ENCODE measurements at regions not wholly inside any gene's neighbourhood (a gene's known extent, or its start where the extent isn't known, plus 50 kb on each side); places are given as distances from the start of the nearest gene placed in this dataset.
"Not testable (repeated sequence)": the region's sequence is repeated elsewhere in the genome, so short reads cannot be mapped to it uniquely, and the experiment has no call there.

DNA sequence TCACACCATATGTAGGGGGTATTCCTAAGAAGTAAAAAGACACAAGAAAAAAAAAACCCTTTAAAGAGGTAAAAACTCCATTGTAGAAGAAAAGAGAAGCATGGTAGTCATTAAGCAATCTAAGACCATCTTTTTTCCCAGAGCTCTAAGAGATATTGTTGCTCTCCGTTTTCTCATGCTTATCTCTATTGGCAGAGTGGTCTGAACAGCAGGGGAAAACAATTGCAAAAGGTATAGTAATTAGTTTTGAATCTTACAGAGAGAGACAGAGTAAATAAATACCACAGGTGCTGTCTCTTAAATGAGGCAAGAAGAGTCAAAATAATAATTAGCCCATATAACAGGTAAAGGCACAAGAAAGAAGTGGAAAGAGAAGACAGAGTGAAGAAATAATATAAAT lies 821.4 kb upstream of the CA10 start:
- DNase-seq (ENCODE audit: low read depth): no peak
- no peak overlapping the region for H3K4me3 ChIP-seq (ENCODE audit: low read length)
- TF ChIP-seq, protein P1, sequence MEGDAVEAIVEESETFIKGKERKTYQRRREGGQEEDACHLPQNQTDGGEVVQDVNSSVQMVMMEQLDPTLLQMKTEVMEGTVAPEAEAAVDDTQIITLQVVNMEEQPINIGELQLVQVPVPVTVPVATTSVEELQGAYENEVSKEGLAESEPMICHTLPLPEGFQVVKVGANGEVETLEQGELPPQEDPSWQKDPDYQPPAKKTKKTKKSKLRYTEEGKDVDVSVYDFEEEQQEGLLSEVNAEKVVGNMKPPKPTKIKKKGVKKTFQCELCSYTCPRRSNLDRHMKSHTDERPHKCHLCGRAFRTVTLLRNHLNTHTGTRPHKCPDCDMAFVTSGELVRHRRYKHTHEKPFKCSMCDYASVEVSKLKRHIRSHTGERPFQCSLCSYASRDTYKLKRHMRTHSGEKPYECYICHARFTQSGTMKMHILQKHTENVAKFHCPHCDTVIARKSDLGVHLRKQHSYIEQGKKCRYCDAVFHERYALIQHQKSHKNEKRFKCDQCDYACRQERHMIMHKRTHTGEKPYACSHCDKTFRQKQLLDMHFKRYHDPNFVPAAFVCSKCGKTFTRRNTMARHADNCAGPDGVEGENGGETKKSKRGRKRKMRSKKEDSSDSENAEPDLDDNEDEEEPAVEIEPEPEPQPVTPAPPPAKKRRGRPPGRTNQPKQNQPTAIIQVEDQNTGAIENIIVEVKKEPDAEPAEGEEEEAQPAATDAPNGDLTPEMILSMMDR (conservative IDR thresholded peaks at IDR 0.05; ENCODE audit: low read length): no peak

DNA sequence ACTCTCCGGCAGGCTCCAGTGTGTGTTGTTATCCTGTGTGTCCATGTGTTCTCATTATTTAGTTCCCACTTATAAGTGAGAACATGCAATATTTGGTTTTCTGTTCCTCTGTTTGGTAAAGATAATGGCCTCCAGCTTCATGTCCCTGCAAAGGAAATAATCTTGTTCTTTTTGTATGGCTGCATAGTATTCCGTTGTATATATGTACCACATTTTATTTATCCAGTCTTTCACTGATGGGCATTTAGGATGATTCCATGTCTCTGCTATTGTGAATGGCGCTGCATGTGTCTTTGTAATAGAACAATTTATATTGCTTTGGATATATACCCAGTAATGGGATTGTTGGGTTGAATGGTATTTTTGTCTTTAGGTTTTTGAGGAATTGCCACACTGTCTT lies 807.3 kb upstream of the CA10 start:
- no peak overlapping the region for H3K4me3 ChIP-seq (ENCODE audit: low read length)
- TF ChIP-seq, protein P1 (conservative IDR thresholded peaks at IDR 0.05; ENCODE audit: low read length): no peak
- no peak for DNase-seq (ENCODE audit: low read depth)

DNA sequence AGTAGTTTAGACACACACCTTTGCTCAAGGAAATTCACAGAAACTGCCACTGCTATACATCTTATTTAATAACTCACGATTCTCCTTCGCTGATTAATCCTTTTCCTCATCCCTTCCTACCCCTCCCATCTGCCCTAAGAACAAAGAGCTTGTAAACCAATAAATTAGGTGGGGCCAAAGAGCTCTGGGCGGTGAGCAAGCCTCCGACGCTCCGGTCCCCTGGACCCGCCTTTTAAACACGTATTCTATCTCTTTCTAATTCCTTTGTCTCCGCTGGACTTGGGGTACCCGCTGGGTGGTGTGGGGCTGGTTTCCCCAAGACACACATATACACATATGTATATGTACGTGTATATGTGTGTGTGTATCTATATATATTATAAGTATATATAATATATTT lies 803.2 kb upstream of the CA10 start:
- not testable (repeated sequence) for DNase-seq (ENCODE audit: low read depth)

GRCh38 chr17:52957411-52957810 lies 798.9 kb upstream of the CA10 start:
- no peak for DNase-seq (ENCODE audit: low read depth)
- H3K4me3 ChIP-seq (ENCODE audit: low read length): no peak overlapping the region

More for the DNA sequence above, 803.2 kb upstream of the CA10 start:
- not testable (repeated sequence) for H3K4me3 ChIP-seq (ENCODE audit: low read length)

DNA sequence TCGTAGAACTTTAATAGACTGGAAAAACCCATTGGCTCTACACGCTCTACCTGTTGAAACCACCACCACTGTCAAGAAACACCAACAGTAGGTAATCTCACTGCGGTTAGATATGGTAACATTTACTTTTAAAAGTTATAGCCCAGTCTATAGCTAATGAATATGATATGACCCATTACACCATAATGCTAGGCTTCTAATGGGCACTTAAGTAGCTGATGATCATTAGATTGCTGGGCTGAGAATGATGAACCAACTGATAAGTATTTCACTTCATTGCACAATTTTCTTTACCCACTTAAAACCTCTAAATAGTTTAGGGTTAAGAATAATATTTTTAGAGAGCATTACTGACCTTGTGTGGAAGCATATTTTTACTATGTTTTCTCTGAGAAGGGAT lies 788.9 kb upstream of the CA10 start:
- TF ChIP-seq, protein P1 (conservative IDR thresholded peaks at IDR 0.05; ENCODE audit: low read length): no peak
- DNase-seq (ENCODE audit: low read depth): no peak

More at GRCh38 chr17:52957411-52957810, 798.9 kb upstream of the CA10 start:
- TF ChIP-seq, protein P1 (conservative IDR thresholded peaks at IDR 0.05; ENCODE audit: low read length): no peak

DNA sequence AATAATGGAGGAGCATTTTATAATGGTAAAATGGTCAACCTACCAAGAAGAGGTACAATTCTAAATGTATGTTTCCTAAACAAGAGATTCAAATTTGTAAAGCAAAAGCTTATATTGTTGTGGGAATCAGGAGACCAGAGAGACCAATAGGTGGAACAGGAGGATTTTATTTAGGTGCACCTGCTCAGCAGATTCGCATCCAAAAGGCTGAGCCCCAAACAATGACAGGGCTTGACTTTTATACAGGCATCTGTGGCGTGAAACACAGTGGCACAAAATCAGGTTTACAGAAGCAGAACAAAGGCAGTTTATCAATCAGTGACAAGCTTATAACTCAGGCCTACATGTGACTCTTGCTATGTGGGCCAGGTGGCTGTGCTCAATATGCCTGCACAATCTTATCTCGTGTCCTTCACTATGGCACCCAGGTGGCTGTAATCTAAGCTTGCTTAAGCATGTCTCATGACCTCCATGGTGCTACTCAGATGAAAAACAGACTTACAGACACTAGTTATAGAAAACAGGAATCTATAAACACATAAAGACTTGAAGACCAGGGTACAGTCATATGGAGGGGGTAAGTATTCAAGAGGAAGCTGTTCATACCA lies 780.2 kb upstream of the CA10 start:
- no peak for DNase-seq (ENCODE audit: low read depth)
- TF ChIP-seq, protein P1 (conservative IDR thresholded peaks at IDR 0.05; ENCODE audit: low read length): no peak
- H3K4me3 ChIP-seq (ENCODE audit: low read length): no peak overlapping the region

More for the DNA sequence above, 788.9 kb upstream of the CA10 start:
- no peak overlapping the region for H3K4me3 ChIP-seq (ENCODE audit: low read length)

GRCh38 chr17:52930581-52930980 lies 772.1 kb upstream of the CA10 start:
- DNase-seq (ENCODE audit: low read depth): no peak
- TF ChIP-seq, protein P1 (conservative IDR thresholded peaks at IDR 0.05; ENCODE audit: low read length): no peak
- no peak overlapping the region for H3K4me3 ChIP-seq (ENCODE audit: low read length)

Data from AG10803 (cell line).